LNCAP (cell line): ENCODE measurements at regions not wholly inside any gene's neighbourhood (a gene's known extent, or its start where the extent isn't known, plus 50 kb on each side); places are given as distances from the start of the nearest gene placed in this dataset.

Source experiments
- TF ChIP-seq, protein P1 (sequence below): fragments of 450-650 bp; IDR thresholded peaks from 2 replicates; pipeline ENCODE4 v1.5.1; 2017; ENCODE audit warnings: mild to moderate bottlenecking

DNA sequence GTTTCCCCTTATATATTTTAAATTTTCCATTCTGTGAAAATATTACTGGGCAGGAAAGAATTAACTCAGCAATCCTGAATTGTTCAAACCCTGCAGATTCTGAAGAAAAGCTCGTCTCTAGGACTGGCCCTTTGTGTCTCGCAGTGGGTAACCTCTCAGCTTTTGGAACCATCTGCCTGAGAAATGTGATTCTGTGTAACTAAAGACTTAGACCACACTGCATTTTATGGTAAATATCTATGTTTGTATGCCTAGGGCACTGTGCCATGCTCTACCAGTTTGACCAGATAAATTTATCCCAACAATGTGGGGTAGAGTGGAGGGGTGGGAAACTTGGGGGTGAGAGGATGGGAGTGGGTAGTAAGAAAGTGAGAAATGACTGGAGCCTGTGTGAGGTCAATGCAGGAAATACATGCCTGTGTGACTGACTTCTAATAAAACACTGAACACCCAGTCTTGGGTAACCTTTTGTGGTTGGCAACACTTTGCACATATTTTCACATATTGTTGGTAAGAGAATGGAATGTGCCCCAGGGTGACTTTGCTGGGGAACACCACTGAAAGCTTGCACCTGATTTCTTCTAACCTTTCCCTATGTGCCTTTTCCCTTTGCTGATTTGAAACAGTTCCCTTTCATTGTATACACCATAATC is 1181.9 kb downstream of the OLFM4 start:
- TF ChIP-seq, protein P1, sequence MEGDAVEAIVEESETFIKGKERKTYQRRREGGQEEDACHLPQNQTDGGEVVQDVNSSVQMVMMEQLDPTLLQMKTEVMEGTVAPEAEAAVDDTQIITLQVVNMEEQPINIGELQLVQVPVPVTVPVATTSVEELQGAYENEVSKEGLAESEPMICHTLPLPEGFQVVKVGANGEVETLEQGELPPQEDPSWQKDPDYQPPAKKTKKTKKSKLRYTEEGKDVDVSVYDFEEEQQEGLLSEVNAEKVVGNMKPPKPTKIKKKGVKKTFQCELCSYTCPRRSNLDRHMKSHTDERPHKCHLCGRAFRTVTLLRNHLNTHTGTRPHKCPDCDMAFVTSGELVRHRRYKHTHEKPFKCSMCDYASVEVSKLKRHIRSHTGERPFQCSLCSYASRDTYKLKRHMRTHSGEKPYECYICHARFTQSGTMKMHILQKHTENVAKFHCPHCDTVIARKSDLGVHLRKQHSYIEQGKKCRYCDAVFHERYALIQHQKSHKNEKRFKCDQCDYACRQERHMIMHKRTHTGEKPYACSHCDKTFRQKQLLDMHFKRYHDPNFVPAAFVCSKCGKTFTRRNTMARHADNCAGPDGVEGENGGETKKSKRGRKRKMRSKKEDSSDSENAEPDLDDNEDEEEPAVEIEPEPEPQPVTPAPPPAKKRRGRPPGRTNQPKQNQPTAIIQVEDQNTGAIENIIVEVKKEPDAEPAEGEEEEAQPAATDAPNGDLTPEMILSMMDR, result no peak

DNA sequence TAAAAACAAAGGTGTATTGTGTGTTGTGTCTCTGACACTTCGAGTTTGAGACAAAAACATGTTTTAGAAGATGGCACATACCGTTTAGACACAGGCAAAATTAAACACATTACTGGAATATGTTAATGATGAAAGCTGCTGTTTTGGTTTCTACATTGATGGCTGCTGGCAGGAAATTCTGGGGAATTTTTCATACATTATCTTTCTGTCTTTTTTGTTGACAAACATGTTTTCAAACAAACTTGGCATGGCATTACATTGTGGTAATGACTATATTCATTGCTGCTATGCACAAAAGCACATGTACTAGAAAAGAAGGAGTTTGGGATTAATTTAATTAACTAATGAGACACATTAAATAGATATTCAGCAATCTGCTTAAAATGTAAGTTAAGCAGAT is 1187.6 kb downstream of the OLFM4 start:
- TF ChIP-seq, protein P1, result no peak

DNA sequence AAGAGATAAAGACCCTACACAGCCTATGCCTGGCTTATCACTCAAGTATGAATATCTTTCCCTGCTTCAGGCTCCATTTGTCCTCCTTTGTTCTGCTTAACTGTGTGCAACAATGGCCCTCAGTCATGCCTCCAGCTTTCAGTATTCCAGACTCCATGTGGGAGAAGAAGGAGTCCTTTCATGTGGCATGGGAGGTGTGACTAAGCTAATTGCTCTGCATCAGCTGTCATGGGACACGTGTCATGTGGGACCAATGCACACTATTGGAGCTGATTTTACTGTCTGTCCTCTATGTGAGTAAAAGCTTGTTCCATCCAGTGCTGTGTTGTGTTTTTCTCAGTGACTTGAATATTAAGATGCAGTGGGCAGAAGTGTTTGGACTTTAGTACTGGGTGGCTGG is 1198.3 kb downstream of the OLFM4 start:
- TF ChIP-seq, protein P1, result no peak

DNA sequence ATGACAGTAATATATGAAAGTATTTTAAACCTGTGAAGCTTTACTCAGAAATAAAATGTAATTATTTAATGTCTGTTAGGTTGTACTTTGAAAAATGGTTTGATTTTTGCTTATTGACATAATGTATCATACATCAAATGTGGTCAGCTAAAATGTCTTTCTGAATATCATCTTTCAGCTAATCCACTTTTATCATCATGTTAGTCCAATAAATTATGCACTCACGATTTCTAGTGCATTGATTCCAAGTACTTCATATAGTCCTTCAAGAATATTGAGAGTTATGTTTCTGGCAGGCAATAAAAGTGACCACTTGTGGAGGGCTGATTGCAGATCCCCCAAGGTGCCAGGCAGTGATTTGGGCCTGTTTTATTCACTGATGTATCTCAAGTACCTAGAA is 1204.1 kb downstream of the OLFM4 start:
- TF ChIP-seq, protein P1, result no peak

DNA sequence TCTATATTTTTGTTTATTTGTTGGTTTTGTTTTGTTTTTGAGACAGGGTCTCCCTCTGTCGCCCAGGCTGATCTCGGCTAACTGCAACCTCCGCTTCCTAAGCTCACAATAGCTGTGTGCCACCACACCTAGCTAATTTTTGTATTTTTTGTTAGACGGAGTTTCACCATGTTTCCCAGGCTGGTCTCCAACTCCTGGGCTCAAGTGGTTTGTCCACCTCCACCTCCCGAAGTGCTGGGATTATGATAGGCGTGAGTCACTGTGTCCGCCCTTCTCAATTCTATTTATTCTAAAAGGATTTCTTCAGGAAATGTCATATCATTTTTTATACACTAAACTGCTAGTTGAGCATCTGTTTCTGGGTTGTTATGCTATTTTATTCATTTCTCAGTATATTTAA is 1206.0 kb downstream of the OLFM4 start:
- TF ChIP-seq, protein P1, result no peak

DNA sequence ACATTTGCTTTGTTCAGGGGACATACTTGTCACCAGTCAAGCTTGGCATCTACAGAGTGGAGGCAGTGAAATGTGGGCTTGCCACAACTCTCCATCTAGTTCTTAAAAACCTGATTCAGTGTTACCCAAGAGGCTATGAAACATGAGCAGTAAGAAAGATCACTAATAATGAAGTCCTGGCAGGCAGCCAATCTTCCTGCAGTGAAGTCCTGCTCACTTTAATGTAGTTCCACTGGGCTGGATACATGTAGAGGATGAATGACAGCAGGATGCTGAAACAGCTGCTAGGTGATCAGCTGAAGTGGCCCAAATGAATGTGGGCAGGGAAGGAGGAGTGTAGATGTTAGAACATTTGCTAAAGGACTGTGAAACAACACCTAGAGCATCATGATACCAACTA is 1213.1 kb downstream of the OLFM4 start:
- TF ChIP-seq, protein P1, result no peak

DNA sequence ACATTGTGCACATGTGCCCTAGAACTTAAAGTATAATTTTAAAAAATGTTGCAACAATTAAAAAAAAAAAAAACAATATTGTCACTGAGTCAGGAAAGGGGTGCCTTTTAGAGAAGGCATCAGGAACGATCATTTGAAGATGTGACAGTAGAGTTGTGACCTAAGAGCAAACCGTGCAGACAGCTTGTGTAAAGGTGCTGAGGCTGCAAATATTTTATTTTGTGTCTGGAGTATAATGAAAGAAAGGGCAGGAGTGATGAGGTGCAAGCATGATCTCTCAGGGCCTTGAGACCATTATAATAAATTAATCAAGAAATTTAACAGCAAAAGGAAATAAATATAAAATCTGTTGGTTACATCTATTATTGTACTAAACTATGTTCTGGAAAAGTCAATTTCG is 1219.7 kb downstream of the OLFM4 start:
- TF ChIP-seq, protein P1, result no peak

DNA sequence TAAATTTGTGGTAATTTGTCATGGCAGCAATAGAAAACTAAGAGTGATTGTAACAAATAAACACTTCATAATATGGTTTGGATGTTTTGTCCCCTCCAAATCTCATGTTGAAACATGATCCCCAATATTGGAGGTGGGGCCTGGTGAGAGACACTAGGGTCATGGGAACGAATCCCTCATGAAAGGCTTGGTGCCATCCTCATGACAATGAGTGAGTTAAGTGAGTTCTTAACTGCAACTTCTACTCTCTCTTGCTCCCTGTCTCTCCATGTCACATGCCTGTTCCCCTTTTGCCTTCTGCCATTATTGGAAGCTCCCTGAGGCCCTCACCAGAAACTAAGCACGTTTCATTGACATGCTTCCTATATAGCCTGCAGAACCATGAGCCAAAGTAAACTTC is 1233.2 kb downstream of the OLFM4 start:
- TF ChIP-seq, protein P1, result no peak
